HG03196 (cell line): ENCODE measurements at regions not wholly inside any gene's neighbourhood (a gene's known extent, or its start where the extent isn't known, plus 50 kb on each side); places are given as distances from the start of the nearest gene placed in this dataset.

ENCODE experiments used
- ATAC-seq: cut with Tn5 transposase; IDR thresholded peaks from one replicate; pipeline ENCODE4 v1.9.1; 2021; ENCODE audit not compliant: unreplicated experiment

- ATAC-seq, result no peak
Measured at GRCh38 chr1:195005338-195005737, 1602.9 kb downstream of the KCNT2 start.

GRCh38 chr1:194990483-194990882 is 1617.8 kb downstream of the KCNT2 start:
- no peak for ATAC-seq

- no peak for ATAC-seq
Measured at GRCh38 chr1:194975913-194976312, 1632.3 kb downstream of the KCNT2 start.

- no peak for ATAC-seq
Measured at GRCh38 chr1:194968916-194969315, 1639.3 kb downstream of the KCNT2 start.

- ATAC-seq, result no peak
Measured at GRCh38 chr1:194959795-194960194, 1648.4 kb downstream of the KCNT2 start.

- no peak for ATAC-seq
Measured at GRCh38 chr1:194952171-194952570, 1656.1 kb downstream of the KCNT2 start.

GRCh38 chr1:194950584-194950983 is 1657.7 kb downstream of the KCNT2 start:
- ATAC-seq, result no peak

- no peak for ATAC-seq
Measured at GRCh38 chr1:194940336-194941030, 1667.8 kb downstream of the KCNT2 start.

GRCh38 chr1:194935864-194936263 is 1672.4 kb downstream of the KCNT2 start:
- no peak for ATAC-seq

- ATAC-seq, result no peak
Measured at GRCh38 chr1:194931166-194931565, 1677.1 kb downstream of the KCNT2 start.

GRCh38 chr1:194930132-194930531 is 1678.1 kb downstream of the KCNT2 start:
- ATAC-seq, result no peak

GRCh38 chr1:194929357-194929756 is 1678.9 kb downstream of the KCNT2 start:
- no peak for ATAC-seq

GRCh38 chr1:194919146-194919545 is 1689.1 kb downstream of the KCNT2 start:
- no peak for ATAC-seq

- no peak for ATAC-seq
Measured at GRCh38 chr1:194917769-194918168, 1690.5 kb downstream of the KCNT2 start.

GRCh38 chr1:194908643-194909042 is 1699.6 kb downstream of the KCNT2 start:
- ATAC-seq, result no peak

- ATAC-seq, result no peak
Measured at GRCh38 chr1:194903524-194903923, 1704.7 kb downstream of the KCNT2 start.

GRCh38 chr1:194889310-194889709 is 1702.9 kb upstream of the B3GALT2 start:
- no peak for ATAC-seq

- no peak for ATAC-seq
Measured at GRCh38 chr1:194870860-194871259, 1684.4 kb upstream of the B3GALT2 start.

GRCh38 chr1:194866153-194866552 is 1679.7 kb upstream of the B3GALT2 start:
- ATAC-seq, result no peak

GRCh38 chr1:194865383-194865782 is 1679.0 kb upstream of the B3GALT2 start:
- no peak for ATAC-seq

- ATAC-seq, result no peak
Measured at GRCh38 chr1:194862129-194862528, 1675.7 kb upstream of the B3GALT2 start.

GRCh38 chr1:194860248-194861201 is 1674.1 kb upstream of the B3GALT2 start:
- no peak for ATAC-seq
